CD4-positive, alpha-beta T cell treated with Interferon gamma for 1 hour (primary cell): ENCODE measurements at regions not wholly inside any gene's neighbourhood (a gene's known extent, or its start where the extent isn't known, plus 50 kb on each side); places are given as distances from the start of the nearest gene placed in this dataset.

Experiments
- DNase-seq: peaks from one replicate; pipeline ENCODE4 v3.0.0-alpha.2; 2020

DNA sequence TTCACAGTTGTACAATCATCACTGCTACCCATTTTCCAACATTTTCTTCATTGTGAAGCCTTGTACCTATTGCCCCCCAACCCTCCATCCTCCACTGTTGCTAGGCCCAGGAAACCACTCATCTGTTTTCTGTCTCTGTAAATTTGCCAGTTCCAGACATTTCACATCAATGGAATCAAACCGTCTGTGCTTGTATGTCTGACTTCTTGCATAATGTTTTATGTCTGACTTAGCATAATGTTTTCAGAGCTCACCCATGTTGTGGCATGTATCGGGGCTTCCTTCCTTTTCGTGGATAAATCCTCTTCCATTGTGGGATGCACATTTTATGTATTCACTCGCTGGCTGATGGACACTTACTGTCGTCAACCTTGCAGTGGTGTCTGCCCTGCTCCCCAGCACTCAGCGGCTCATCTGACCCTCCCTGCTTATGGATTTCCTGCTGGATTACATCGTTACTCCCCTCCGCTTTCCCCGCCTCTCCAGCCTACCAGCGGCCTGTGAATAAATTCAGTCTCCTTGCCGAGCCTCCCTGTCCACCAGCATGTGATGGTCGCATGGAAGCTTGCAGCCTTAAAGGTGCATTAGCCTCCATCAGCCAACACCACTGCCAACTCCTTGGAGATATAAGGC is 727.6 kb upstream of the TMEM132C start:
- DNase-seq: no peak

DNA sequence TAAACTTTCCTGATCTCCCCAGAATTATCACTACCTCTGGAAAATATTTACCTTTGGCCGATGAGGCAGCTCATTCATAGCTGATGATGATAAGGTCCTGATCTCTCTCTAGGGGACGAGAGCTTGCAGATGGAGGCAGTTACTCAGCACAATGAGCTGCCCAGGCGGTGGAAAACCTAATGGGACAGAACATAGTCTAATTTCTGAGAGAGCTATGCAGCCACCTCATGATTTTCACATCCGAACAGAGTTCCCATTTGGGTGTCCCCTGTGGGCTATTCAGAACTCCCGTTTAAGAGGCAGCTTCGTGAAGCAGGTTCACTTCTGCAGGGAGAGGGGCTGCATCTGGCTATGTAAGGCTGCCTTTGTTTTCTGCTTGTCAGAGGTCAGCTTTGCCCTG is 724.6 kb upstream of the TMEM132C start:
- DNase-seq: no peak

DNA sequence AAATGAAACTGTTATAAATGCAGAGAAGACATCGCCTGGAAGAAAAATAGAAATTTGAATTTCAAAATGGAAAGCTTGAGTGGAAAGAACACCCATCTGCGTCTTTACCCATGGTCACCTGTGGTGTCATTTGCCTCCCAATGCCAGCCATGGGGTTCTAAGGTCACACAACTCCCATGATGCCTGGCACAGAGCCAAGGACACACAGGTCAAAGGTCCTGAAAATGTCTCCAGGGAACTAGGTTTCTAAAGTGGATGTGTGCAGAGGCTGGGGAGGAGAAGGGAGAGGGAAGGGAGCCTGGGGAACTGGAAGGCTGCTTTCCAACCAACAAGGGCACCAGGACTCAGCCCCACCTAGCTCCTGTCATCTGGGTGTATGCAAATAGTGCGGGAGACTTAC is 724.0 kb upstream of the TMEM132C start:
- no peak for DNase-seq

DNA sequence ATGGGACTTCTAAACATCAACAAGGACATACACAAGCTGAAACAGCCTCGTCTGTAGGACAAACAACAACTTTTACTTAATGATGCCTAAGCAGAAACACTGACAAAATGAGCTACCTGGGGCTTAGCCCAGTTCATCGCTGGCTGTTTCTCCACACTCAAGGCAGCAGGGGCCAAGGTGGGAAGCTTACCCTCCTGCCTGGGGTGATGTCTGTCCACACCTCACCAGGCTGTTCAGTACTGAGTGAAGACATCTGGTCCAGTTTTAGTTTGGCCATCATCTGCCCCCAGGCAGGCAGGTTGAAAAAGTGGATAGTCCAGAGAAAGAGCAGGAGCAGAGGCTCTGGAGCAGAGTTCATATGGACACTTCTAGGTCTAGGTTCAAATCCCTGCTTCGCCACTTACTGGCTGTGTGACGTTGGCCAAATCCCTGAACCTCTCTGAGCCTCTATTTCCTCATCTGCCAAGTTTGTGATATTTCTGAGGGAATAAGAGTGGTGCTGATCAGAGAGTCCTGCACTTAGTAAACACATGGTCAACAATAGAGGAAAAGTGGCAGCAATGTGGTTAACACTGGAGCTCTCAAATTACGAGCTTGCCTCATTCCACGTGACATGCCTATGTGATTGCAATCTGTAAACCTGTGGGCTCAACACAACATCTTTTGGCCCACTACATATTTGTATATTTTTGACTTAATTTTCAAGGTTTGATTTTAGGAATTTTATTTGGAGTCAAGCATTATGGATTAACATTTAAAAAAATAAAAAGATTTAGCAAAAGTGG is 720.1 kb upstream of the TMEM132C start:
- no peak for DNase-seq

DNA sequence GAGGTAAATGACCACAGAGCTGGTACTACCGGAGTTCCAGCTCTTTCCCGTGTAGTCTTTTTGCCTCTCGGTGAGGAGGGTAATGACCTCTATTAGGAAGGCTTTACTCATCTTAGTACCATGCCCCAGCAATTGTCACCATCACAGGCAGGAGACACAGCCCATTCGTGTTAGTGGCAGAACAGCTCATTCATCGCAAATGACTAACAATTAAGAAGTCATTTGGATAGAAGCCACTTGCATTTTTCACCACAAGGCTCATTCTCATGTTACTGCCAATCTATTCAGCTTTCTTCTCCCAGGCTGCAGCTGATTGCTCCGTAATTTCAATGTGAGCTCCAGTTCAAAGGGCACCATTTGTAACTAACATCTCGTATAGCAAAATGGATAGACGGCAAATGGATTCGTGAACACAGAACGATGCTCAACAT is 718.8 kb upstream of the TMEM132C start:
- DNase-seq: no peak

DNA sequence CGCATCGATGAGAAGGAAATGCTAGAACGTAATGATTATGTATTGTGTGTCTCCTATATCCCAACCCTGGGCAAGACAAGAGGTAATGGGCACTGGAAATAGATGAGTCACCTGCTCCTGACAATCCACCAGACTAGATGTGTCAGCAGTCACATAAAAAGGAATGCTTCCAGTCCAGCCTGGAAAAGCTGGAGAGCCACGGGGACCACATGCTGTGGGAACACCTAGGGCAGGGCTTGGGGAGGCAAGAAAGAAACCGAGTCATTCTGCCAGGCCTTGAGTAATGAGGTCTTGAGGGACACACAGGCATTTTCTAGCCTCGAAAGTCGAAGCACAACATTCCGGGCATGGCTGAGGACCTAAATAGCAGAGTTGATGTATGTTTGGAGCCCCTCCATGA is 716.7 kb upstream of the TMEM132C start:
- DNase-seq: no peak

DNA sequence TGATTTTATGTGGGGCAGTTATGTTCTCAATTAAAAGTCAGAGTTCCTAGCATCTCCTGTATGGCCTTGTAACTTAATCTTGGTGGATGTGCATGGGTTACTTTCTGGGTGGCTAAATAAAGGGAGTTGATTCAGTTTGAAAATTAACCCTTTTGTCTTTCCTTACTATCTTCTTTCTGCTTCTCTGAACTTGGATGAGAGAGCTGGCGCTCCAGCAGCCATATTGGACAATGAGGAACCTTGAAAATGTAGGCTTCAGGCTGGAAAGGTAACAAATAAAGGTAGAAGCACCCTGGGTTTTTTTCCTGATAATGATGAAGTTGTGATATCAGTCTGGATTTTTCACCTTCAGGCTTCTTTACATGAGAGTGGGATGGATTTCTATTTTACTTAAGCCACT is 714.1 kb upstream of the TMEM132C start:
- DNase-seq: no peak

DNA sequence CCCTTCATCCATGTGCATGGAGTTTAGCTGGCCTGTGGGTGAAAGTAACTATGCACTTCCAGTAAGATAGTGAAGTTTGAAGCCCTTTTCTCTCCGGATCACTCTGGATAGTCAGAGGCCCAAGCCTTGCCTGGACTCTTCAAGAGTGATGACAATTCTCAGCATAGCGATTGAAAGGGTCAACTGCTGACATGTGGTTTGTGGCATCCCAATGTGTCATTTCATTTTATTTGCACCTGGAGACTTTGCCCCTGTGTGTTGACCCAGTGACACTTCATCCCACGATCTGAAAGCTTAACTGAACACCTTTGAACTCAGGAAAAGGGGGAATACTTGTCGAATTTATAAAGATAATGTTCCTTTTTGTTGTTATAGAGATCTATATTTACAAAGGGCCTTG is 711.9 kb upstream of the TMEM132C start:
- no peak for DNase-seq

DNA sequence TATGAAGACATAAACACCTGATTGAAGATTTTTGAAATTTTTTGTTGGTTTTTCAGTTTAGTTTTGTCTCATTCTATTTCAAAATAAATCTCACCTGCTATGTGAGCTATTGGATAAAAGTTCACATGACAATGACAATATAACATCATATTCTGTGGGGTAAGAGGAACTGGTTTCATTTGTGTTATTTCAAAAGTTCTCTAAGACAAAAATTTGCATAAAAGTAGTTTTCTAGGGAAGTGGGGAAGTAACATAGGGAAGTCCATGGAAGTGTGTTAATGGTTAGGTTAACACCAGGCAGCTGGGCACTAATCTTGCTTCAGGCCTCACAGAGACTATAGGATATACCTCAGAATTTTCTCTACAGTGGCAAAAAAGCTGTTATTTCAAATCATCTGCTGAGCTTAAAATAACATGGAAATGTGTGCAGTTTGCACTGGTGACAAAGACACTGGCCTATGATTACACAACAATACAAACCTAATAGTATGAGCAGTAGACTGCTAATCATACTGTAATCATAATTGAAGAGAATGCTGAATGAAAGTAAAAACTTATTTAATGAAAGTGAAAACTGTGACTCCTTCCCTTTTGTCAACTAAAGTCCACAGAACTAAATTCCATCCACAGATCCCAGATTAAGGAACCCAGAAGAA is 710.6 kb upstream of the TMEM132C start:
- no peak for DNase-seq

DNA sequence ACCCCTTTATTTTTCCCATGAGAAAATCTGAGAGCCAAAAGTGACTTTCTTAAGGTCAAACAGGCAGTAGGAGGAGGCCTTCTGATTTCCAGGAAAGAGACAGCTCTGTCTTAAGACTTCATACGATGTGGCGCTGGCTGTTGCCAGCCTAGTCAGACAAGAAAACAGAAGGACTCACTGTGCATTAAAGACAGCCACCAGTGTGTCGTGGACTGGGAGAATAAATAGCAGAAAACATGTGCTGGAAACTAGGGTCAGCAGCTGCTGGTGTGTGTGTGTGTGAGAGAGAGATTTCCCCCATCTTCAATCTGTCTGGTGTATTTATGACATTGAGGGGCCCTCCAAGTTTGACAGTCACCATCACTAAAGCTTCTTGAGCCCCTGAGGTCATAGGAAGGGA is 708.6 kb upstream of the TMEM132C start:
- no peak for DNase-seq

DNA sequence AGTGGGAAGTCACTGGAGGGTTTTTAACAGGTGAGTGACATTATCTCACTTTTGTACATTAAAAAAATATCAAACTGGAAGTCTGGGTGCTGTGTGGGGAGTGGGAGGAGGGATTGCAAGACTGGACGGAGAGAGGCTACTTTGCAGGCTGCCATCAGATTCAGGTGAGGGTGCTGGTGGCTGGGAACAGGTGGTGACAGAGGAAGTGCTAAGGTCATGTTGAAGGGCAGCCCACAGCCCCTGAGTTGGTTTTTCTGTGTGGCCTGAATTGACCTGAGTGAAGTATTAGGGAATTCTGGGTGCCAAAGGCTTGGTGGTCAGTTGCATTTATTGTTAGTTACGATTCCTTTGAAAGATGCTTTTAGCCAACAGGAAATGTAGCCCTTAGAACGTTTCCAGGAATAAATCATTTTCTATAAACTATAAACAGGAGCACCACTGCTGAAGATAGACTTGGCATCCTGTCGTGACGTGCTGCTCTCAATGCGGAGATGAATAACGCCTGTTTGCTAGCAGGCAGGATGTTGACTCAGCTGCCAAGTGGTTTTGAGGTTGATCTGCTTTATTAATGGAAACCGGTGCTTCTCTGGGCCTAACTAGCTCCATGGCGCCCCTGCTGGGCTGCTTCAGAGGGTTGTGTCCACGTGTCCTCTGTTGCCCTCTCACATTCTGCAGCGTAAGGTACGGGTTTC is 707.5 kb upstream of the TMEM132C start:
- DNase-seq: peak; percentile 33

DNA sequence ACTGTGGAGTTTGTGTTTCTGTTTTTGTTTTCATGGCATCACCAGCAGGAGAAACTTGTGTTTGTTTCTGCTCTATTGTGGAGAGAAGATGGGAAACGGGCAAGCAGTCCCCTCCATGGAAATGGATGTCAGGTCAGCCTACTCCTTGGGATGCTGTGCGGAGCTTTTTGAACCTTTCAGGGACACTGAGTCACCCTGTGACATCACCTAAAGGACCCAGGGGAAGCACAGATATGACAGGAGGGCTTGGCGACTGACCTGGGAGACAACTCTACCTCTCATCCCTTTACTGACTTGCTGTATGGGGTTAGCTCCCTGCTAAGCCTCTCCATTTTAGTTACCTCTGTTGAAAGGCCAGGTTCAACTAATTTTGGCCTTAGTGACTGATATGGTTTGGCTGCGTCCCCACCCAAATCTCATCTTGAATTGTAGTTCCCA is 706.9 kb upstream of the TMEM132C start:
- DNase-seq: no peak

DNA sequence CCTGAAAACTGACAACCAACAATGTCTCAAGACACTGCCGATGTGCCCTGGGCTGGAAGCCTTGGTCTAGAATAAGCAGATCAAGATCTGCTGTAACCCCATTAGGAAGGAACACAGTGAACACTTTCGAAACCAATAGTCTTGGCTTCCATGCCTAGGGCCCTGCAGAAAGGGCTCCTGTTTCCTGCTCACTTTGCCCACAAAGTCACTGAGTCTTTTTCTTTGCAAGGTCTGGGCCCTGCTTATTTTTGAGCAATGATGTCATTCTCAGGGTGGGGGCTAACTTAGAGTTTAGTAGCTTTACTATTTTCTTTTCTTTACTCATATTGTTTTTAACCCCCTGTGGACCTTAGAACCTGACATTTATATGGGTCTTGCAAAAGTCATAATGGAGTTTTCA is 704.2 kb upstream of the TMEM132C start:
- no peak for DNase-seq

DNA sequence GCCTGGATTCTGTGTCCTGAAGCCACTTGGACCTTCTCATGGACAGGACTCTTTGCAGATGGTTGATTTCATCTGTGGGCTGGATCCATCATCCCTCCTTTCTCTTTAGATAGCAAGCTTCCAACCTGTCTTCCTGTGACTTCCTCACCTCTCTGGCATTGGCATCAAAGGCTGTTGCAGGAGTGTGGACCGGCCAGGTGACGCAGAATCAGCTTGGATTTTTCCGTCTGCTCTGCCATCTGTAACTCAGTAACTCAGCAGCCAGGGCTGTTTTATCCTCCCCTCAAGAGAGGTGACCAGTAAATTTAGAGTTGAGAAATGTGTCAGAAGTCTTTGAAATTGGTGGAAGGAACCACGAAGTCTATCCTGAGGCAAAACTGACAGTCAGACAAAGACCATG is 701.7 kb upstream of the TMEM132C start:
- no peak for DNase-seq

DNA sequence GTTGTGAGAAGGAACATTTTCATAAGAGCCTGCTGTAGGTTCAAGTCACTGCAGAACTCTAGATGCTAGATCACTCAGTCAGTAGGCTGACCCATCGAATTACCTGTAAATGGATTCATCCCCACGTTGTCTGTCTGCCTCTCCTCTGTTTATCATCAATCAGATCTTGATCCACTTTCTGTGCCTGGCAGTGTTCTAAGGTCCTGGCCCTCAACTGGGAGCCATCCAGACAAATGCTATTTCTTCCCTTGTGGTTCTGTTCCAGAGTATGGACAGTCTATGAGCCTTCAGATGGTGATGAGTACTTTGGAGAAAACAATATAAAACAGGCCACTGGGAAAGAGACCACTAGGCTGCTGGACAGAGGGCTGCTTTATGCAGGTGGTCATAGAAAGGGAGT is 699.4 kb upstream of the TMEM132C start:
- no peak for DNase-seq

DNA sequence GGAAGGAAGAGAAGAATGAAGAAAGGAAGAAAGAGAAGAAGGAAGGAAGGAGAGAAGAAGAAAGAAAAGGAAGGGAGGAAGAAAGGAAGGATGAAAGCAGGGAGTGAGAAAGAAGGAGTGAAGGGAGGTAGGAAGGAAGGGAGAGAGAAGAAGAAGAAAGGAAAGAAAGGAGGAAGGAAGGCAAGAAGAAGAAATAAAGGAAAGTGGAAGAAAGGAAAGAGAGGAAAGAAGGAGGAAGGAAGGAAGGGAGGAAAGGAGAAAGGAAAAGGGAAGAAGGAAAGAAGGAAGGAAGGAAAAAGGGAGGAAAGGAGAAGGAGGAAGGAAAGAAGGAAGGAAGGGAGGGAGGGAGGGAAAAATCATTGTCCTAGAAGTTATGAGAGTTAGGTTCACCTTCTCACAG is 696.6 kb upstream of the TMEM132C start:
- no peak for DNase-seq

DNA sequence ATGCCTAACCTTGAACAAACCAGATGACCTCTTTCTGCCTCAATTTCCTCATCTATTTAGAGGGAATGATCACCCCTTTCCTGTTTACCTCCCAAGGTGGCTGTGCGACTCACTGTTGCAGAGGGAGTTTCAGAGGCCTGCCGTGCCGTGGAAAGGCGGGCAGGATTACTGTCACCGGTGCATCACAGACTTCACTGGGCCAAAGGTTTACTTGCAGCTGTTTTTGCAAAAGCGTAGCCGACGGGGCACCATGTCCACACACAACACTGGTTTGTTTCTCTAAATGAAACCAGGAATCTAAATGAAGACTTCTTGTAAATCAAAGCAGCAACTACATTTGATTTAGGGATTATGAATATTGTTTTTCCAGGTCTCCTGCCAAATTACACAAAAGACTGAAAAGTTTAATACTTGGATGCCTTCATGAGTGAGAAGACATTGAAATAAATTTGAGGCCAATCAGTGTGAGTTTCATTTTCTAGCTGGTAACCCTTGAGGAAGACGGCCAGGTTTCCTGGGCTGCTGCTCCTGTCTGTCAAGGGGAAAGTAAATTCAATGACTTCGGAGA is 696.1 kb upstream of the TMEM132C start:
- DNase-seq: no peak

DNA sequence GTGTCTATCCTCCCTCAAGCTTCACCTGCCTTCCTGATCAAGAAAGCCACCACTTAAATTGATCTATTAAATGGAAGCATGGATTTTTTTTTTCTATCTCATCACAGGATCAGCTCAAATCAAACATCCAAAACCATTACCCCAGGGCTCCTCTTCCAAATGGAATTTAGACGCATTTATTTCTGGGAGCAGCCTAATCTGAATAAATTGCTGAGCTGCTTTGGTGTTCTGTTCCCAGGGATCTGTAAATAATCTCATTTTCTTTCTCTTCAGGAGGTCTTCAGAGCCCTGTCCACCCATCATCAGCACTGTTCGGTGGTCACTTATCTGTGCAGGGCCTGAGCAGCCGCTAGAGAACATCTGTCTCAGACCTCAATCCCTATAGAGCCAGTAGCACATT is 695.4 kb upstream of the TMEM132C start:
- DNase-seq: no peak

DNA sequence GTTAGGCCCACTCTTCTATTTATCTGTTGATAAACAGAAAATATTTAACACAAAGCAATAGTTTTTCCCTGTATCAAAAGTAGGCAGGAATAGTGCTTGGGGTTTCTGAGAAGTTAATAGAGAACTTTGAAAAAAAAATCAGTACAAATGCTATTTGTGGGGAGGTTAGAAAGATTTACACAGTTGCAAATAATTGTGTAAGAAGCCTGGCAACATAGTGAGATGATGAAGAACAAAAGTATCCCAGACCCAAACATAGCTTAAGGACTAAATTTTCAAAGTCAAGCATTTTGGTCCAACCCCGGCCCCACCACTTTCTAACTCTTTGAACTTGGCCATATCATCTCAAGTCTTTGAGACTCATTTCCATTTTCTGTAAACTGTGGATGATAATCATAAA is 687.5 kb upstream of the TMEM132C start:
- DNase-seq: no peak

DNA sequence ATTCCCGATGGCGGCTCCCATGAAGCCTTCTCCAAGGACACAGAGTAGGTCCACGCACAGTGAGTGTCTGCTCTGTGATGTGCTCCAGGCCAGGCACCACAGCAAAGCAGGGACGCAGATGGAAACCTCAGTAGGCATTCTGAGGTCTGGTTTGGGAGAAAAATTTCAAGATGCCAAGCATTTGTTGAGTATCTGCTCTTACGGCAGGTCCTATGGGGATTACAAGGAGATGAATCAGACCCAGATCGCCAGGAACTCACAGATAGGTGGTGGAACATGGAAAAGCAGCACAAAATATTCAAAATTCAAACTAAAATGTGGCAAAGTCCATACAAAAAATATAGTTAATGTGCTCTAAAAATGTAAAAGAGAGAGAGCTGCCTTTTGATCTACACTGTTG is 684.9 kb upstream of the TMEM132C start:
- no peak for DNase-seq

DNA sequence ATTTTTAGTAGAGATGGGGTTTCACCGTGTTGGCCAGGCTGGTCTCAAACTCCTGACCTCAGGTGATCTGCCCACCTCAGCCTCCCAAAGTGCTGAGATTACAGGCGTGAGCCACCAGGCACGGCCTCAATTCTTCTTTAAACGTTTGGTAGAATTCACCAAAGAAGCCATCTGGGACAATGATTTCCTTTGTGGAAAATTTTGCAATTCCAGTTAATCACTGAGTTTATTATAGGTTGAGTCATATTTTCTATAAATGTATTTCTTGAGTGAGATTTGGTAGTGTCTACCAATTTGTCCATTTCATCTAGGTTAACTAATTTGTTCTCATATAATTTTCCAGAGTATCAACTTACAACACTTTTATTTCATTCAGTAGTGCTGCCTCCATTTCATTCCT is 683.9 kb upstream of the TMEM132C start:
- DNase-seq: no peak

DNA sequence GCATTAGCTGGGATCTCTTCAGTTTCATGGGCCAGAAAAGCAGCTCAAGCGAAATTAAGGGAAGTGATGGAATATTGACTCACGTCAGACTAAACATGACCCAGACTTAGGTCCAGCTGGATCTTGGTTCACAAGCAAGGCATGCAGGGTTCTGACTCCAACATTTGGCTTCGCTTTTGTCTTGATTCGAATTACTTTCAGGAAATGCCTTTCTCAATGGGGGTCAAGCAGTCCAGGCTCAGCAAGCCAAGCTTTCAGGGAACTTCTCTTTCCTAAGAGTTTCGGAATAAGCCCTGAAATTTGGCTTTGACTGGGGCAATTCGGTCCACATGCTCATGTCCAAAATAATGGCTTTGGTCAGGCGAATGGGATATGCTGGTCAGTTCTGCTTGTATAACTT is 678.7 kb upstream of the TMEM132C start:
- DNase-seq: no peak

DNA sequence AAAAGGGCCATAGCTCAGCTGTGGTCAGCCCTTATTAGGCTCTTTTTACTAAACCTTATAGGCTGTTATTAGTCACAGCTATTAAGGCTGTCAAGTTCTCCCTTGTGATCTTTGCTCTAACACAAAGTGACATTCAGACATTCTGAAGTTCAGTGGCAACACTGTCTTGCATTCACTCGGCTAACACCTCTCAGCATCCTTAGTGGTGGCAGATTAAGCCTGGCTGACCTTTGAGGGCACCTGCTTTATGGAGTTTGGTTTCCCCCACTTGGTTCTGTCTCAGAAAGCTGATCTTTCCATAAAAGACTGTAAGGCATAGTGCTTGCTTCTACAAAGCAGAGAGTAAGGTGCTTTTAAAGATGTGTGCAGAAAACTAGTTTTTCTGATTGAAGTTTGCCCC is 677.4 kb upstream of the TMEM132C start:
- DNase-seq: no peak
